Endothelial cell of umbilical vein (primary cell): ENCODE measurements at regions not wholly inside any gene's neighbourhood (a gene's known extent, or its start where the extent isn't known, plus 50 kb on each side); places are given as distances from the start of the nearest gene placed in this dataset.
"Not testable (repeated sequence)": the region's sequence is repeated elsewhere in the genome, so short reads cannot be mapped to it uniquely, and the experiment has no call there.

Experiments
- BruUV-seq: library from RNA; stranded (reverse); fragments of 400-500 nt; replicated peaks from 2 replicates; lab custom pipeline; 2021; lab: Mats Ljungman, UMichigan
- CTCF ChIA-PET: fragments of 300-600, 350-600 bp; sonication (Branson Sonifier 250); formaldehyde crosslinking; loops from one replicate; lab custom pipeline; 2021; ENCODE audit warnings: antibody characterized with exemption, inconsistent platforms; lab: Charles Lee
- POLR2A ChIA-PET: fragments of 300-600, 350-600 bp; sonication (Branson Sonifier 250); formaldehyde crosslinking; loops from one replicate; lab custom pipeline; 2021; ENCODE audit warnings: antibody characterized with exemption, inconsistent platforms; lab: Charles Lee
- DNase-seq: peaks from one replicate; pipeline ENCODE4 v3.0.0-alpha.2; 2011; ENCODE audit warnings: low read depth, low spot score
- FAIRE-seq: peaks from 2 replicates; lab custom pipeline; 2011; peaks lifted over from hg19 to GRCh38; lab: Jason Lieb, UNC
- H2AFZ ChIP-seq: 2 replicates; pipeline ENCODE4 v1.6.0; 2012; ENCODE audit warnings: low read depth, low read length, control low read depth, inconsistent platforms
- H3K27ac ChIP-seq: 2 replicates; pipeline ENCODE4 v1.5.1; 2011; ENCODE audit warnings: low read depth, mild to moderate bottlenecking, control low read depth, low read length, moderate library complexity; ENCODE audit not compliant: insufficient read depth
- H3K27me3 ChIP-seq, 2 experiments: 2 replicates each; pipeline versions ENCODE4 v1.6.0 to v1.6.1; 2011; ENCODE audit warnings: low read length in 2 of 2, mixed read lengths in 1 of 2; ENCODE audit not compliant: control insufficient read depth in 2 of 2, insufficient read depth in 2 of 2
- H3K36me3 ChIP-seq, 2 experiments: 2 replicates in 1 of 2; 3 replicates in 1 of 2; pipeline ENCODE4 v1.5.1; 2011; ENCODE audit warnings: low read length in 2 of 2, mild to moderate bottlenecking in 1 of 2, moderate library complexity in 1 of 2; ENCODE audit not compliant: control insufficient read depth in 2 of 2, insufficient read depth in 2 of 2; ENCODE audit errors: extremely low read depth in 1 of 2
- H3K4me1 ChIP-seq: 3 replicates; pipeline ENCODE4 v1.5.1; 2011; ENCODE audit warnings: mild to moderate bottlenecking, low read length; ENCODE audit not compliant: control insufficient read depth, insufficient read depth; ENCODE audit errors: extremely low read depth
- H3K4me2 ChIP-seq: 2 replicates; pipeline ENCODE4 v1.6.1; 2011; ENCODE audit warnings: low read length, control low read depth, mixed read lengths; ENCODE audit not compliant: insufficient read depth
- H3K4me3 ChIP-seq, 3 experiments: fragments of 200-600 bp in 1 of 3; sonication (generic), shearing (Covaris generic) in 1 of 3; replicated peaks in 1 of 3; 2 replicates each; pipeline ENCODE4 v1.5.1; 2011 to 2016; ENCODE audit warnings: control low read depth in 3 of 3, low read length in 3 of 3, mild to moderate bottlenecking in 2 of 3, inconsistent platforms in 1 of 3, low read depth in 1 of 3, moderate library complexity in 1 of 3; ENCODE audit not compliant: insufficient read depth in 1 of 3
- H3K79me2 ChIP-seq: 2 replicates; pipeline ENCODE4 v1.6.0; 2012; ENCODE audit warnings: low read length, inconsistent platforms; ENCODE audit not compliant: control insufficient read depth, insufficient read depth
- H3K9ac ChIP-seq: replicated peaks from 2 replicates; pipeline ENCODE3; 2011; ENCODE audit warnings: low read length, control low read depth; ENCODE audit not compliant: insufficient read depth; ENCODE audit errors: extremely low read depth
- H3K9me1 ChIP-seq: replicated peaks from 3 replicates; pipeline ENCODE4 v1.6.0; 2011; ENCODE audit warnings: mild to moderate bottlenecking, low read length; ENCODE audit not compliant: control insufficient read depth, insufficient read depth; ENCODE audit errors: extremely low read depth
- H3K9me3 ChIP-seq: replicated peaks from 2 replicates; pipeline ENCODE4 v1.5.1; 2012; ENCODE audit warnings: low read length, inconsistent platforms; ENCODE audit not compliant: control insufficient read depth, insufficient read depth
- H4K20me1 ChIP-seq: replicated peaks from 2 replicates; pipeline ENCODE3; 2011; ENCODE audit warnings: mild to moderate bottlenecking, low read length; ENCODE audit not compliant: control insufficient read depth, insufficient read depth; ENCODE audit errors: extremely low read depth
- CTCF ChIP-seq, 2 donors: IDR thresholded peaks; 1 replicate in 1 of 2; 2 replicates in 1 of 2; pipeline ENCODE4 v1.5.1; 2011; ENCODE audit warnings: low read length in 2 of 2, mild to moderate bottlenecking in 2 of 2, moderate library complexity in 2 of 2, control low read depth in 1 of 2, inconsistent platforms in 1 of 2, low read depth in 1 of 2; ENCODE audit not compliant: insufficient read depth in 1 of 2; ENCODE audit errors: extremely low read depth in 1 of 2
- EZH2 ChIP-seq: IDR thresholded peaks from 2 replicates; pipeline ENCODE4 v1.6.1; 2012; ENCODE audit warnings: borderline replicate concordance, low read depth, mild to moderate bottlenecking, moderate library complexity, low read length, inconsistent platforms; ENCODE audit not compliant: severe bottlenecking
- FOS ChIP-seq: IDR thresholded peaks from 2 replicates; pipeline ENCODE4 v1.6.1; 2011; ENCODE audit warnings: mild to moderate bottlenecking, low read length, moderate library complexity, borderline replicate concordance; ENCODE audit not compliant: insufficient read depth
- GATA2 ChIP-seq: IDR thresholded peaks from 2 replicates; pipeline ENCODE4 v1.7.0; 2011; ENCODE audit warnings: low read depth, mild to moderate bottlenecking, moderate library complexity, mixed read lengths, low read length; ENCODE audit not compliant: insufficient read length, insufficient read depth
- JUN ChIP-seq: IDR thresholded peaks from 2 replicates; pipeline ENCODE4 v1.6.1; 2011; ENCODE audit warnings: borderline replicate concordance, low read depth; ENCODE audit not compliant: insufficient read length, insufficient read depth
- MAX ChIP-seq: IDR thresholded peaks from 2 replicates; pipeline ENCODE4 v1.6.1; 2011; ENCODE audit not compliant: insufficient read depth, insufficient read length
- MYC ChIP-seq: IDR thresholded peaks from one replicate; pipeline ENCODE4 v1.6.1; 2011; ENCODE audit warnings: mild to moderate bottlenecking, low read depth, low read length
- POLR2A ChIP-seq: IDR thresholded peaks from 2 replicates; pipeline ENCODE4 v1.6.1; 2012; ENCODE audit warnings: low read depth, mild to moderate bottlenecking, control low read depth, low read length
- POLR2AphosphoS5 ChIP-seq: IDR thresholded peaks from 2 replicates; pipeline ENCODE4 v1.6.1; 2012; ENCODE audit warnings: low read depth, mild to moderate bottlenecking, control low read depth, low read length, moderate library complexity; ENCODE audit not compliant: insufficient read depth
- dilution Hi-C: fragments of 300-500 bp; cut with MboI; formaldehyde crosslinking; loops from one replicate; pipeline ENCODE4 v1.15.0; 2019; ENCODE audit warnings: low sequenced_read_pairs; ENCODE audit not compliant: extremely low pct_ligation_motif_present
- intact Hi-C: fragments of 100-400 bp; cut with micrococcal nuclease; formaldehyde crosslinking; loops from one replicate; pipeline ENCODE4 v1.10.0; 2022

- H4K20me1 ChIP-seq, H3K4me1 ChIP-seq, BruUV-seq, POLR2A ChIA-PET, DNase-seq, H3K9me3 ChIP-seq, H3K27me3 ChIP-seq, H2AFZ ChIP-seq, dilution Hi-C loops, intact Hi-C loops, H3K4me3 ChIP-seq, H3K4me2 ChIP-seq, H3K79me2 ChIP-seq, H3K9ac ChIP-seq, H3K9me1 ChIP-seq, FAIRE-seq, H3K27ac ChIP-seq, CTCF ChIA-PET, H3K36me3 ChIP-seq: not testable (repeated sequence)
Measured at GRCh38 chr17:51482248-51482647, 221.9 kb downstream of the UTP18 start.

GRCh38 chr17:51486091-51486490 lies 225.7 kb downstream of the UTP18 start:
- Histone ChIP-seq H3K9me3 (no peaks in the 10 kb centered on the region), H3K4me1 (no peaks in the 10 kb centered on the region), H3K4me3 (no peak overlapping the region), H3K36me3 (no peaks in the 10 kb centered on the region), H2AFZ (no peak overlapping the region), H3K27ac (no peak overlapping the region), H4K20me1 (no peaks in the 10 kb centered on the region), H3K4me2 (no peak overlapping the region), H3K9me1 (no peaks in the 10 kb centered on the region), H3K27me3 (no peaks in the 10 kb centered on the region), H3K79me2 (no peaks in the 10 kb centered on the region), H3K9ac (no peak overlapping the region)
- BruUV-seq: no TSS peak
- DNase-seq (no peak), FAIRE-seq (no peak)
- CTCF ChIA-PET: no interaction called here
- TF ChIP-seq JUN: no peak
- no peak for TF ChIP-seq MYC
- TF ChIP-seq POLR2AphosphoS5: no peak
- TF ChIP-seq FOS: no peak
- TF ChIP-seq POLR2A: no peak
- TF ChIP-seq MAX: no peak
- no peak for TF ChIP-seq EZH2
- no peak for TF ChIP-seq CTCF (IDR thresholded peaks at IDR 0.05; ENCODE audit: extremely low read depth in 1 of 2, insufficient read depth in 1 of 2, low read depth in 1 of 2, low read length in 2 of 2)
- no peak for TF ChIP-seq GATA2
- intact Hi-C loops: no loop called here
- dilution Hi-C loops: no loop called here
- POLR2A ChIA-PET: no interaction called here
